ENCODE measurements at regions not wholly inside any gene's neighbourhood (a gene's known extent, or its start where the extent isn't known, plus 50 kb on each side); places are given as distances from the start of the nearest gene placed in this dataset.

- no peak for TF ChIP-seq EZH2phosphoT487 (IDR thresholded peaks at IDR 0.05; ENCODE audit: insufficient read depth, low read depth)
- no peak for TF ChIP-seq EZH2 (IDR thresholded peaks at IDR 0.05; ENCODE audit: insufficient read depth, poor library complexity, severe bottlenecking)
Measured at GRCh38 chr15:97099040-97099439, 768.5 kb downstream of the NR2F2 start.

All from GM23248 (cell line).